ENCODE measurements at regions not wholly inside any gene's neighbourhood (a gene's known extent, or its start where the extent isn't known, plus 50 kb on each side); places are given as distances from the start of the nearest gene placed in this dataset.

DNA sequence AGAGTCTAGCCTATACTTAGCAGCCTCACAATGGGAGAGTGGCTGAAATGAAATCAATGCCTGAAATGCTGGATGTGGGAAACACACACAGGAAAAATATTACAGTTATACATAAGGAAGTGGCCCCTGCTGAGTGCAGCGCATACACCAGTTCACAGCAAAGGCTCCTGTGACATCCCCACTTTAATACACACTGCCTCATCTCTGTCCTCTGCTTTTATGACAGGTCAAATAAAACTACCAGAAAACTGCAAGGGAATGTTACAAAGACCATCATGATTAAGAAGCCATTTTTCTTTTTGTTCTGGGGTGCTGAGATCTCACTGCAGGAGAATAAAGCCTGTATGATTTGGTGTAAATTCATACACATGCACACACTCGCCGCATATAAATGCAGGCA, 214.3 kb downstream of the ARRDC4 start:
- no peaks in the 10 kb centered on the region for H4K20me1 ChIP-seq (replicated peaks; ENCODE audit: control insufficient read depth, extremely low read depth, insufficient read depth, low read length)
- no peak for FAIRE-seq
- H3K9ac ChIP-seq (replicated peaks; ENCODE audit: extremely low read depth, insufficient read depth, low read length): no peak overlapping the region
- H3K27me3 ChIP-seq (ENCODE audit: control insufficient read depth in 2 of 2, insufficient read depth in 2 of 2, low read length in 2 of 2): no peaks in the 10 kb centered on the region
- POLR2A ChIA-PET: no interaction called here
- no peaks in the 10 kb centered on the region for H3K9me3 ChIP-seq (replicated peaks; ENCODE audit: control insufficient read depth, insufficient read depth, low read length)
- no peak for TF ChIP-seq EZH2 (IDR thresholded peaks at IDR 0.05; ENCODE audit: borderline replicate concordance, low read depth, low read length, severe bottlenecking)
- TF ChIP-seq FOS (IDR thresholded peaks at IDR 0.05; ENCODE audit: borderline replicate concordance, insufficient read depth, low read length): no peak
- TF ChIP-seq, protein P1, sequence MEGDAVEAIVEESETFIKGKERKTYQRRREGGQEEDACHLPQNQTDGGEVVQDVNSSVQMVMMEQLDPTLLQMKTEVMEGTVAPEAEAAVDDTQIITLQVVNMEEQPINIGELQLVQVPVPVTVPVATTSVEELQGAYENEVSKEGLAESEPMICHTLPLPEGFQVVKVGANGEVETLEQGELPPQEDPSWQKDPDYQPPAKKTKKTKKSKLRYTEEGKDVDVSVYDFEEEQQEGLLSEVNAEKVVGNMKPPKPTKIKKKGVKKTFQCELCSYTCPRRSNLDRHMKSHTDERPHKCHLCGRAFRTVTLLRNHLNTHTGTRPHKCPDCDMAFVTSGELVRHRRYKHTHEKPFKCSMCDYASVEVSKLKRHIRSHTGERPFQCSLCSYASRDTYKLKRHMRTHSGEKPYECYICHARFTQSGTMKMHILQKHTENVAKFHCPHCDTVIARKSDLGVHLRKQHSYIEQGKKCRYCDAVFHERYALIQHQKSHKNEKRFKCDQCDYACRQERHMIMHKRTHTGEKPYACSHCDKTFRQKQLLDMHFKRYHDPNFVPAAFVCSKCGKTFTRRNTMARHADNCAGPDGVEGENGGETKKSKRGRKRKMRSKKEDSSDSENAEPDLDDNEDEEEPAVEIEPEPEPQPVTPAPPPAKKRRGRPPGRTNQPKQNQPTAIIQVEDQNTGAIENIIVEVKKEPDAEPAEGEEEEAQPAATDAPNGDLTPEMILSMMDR (IDR thresholded peaks at IDR 0.05; ENCODE audit: extremely low read depth in 1 of 2, insufficient read depth in 1 of 2, low read depth in 1 of 2, low read length in 2 of 2): no peak
- TF ChIP-seq POLR2A (IDR thresholded peaks at IDR 0.05; ENCODE audit: low read depth, low read length): no peak
- TF ChIP-seq MYC (IDR thresholded peaks at IDR 0.05; ENCODE audit: low read depth, low read length): no peak
- TF ChIP-seq GATA2 (IDR thresholded peaks at IDR 0.05; ENCODE audit: insufficient read depth, insufficient read length, low read depth, low read length): no peak
- no peak for TF ChIP-seq JUN (IDR thresholded peaks at IDR 0.05; ENCODE audit: borderline replicate concordance, insufficient read depth, insufficient read length, low read depth)
- no peak for TF ChIP-seq POLR2AphosphoS5 (IDR thresholded peaks at IDR 0.05; ENCODE audit: insufficient read depth, low read depth, low read length)
- TF ChIP-seq, protein P2, sequence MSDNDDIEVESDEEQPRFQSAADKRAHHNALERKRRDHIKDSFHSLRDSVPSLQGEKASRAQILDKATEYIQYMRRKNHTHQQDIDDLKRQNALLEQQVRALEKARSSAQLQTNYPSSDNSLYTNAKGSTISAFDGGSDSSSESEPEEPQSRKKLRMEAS (IDR thresholded peaks at IDR 0.05; ENCODE audit: insufficient read depth, insufficient read length): no peak
- H3K4me2 ChIP-seq (ENCODE audit: insufficient read depth, low read length): no peak overlapping the region
- no TSS peak for BruUV-seq (replicated peaks)
- no peak overlapping the region for H3K4me3 ChIP-seq (replicated peaks in 1 of 3; ENCODE audit: insufficient read depth in 1 of 3, low read depth in 1 of 3, low read length in 3 of 3)
- no peaks in the 10 kb centered on the region for H3K79me2 ChIP-seq (ENCODE audit: control insufficient read depth, insufficient read depth, low read length)
- CTCF ChIA-PET: no interaction called here
- H3K4me1 ChIP-seq (ENCODE audit: control insufficient read depth, extremely low read depth, insufficient read depth, low read length): no peaks in the 10 kb centered on the region
- no peaks in the 10 kb centered on the region for H3K9me1 ChIP-seq (replicated peaks; ENCODE audit: control insufficient read depth, extremely low read depth, insufficient read depth, low read length)
- H3K36me3 ChIP-seq (ENCODE audit: control insufficient read depth in 2 of 2, extremely low read depth in 1 of 2, insufficient read depth in 2 of 2, low read length in 2 of 2): no peaks in the 10 kb centered on the region
- no peak overlapping the region for H2AFZ ChIP-seq (ENCODE audit: low read depth, low read length)
- intact Hi-C loops (cut with micrococcal nuclease) (no loop called here), dilution Hi-C loops (cut with MboI; ENCODE audit: extremely low pct_ligation_motif_present, low sequenced_read_pairs) (no loop called here)
- H3K27ac ChIP-seq (ENCODE audit: insufficient read depth, low read depth, low read length): no peak overlapping the region
- no peak for DNase-seq (ENCODE audit: low read depth, low spot score)
